ENCODE measurements at regions not wholly inside any gene's neighbourhood (a gene's known extent, or its start where the extent isn't known, plus 50 kb on each side); places are given as distances from the start of the nearest gene placed in this dataset.
"Not testable (repeated sequence)": the region's sequence is repeated elsewhere in the genome, so short reads cannot be mapped to it uniquely, and the experiment has no call there.

GRCh38 chr13:65323192-65323591 lies 1906.9 kb downstream of the PCDH9 start:
- H3K14ac ChIP-seq (replicated peaks; ENCODE audit: low read depth, low read length); in situ Hi-C loops (cut with MboI; ENCODE audit: low sequenced_read_pairs); H4K20me1 ChIP-seq (ENCODE audit: insufficient read depth, low read length); intact Hi-C loops (cut with micrococcal nuclease); H3K79me1 ChIP-seq (ENCODE audit: low read depth in 1 of 2, low read length in 2 of 2); H4K91ac ChIP-seq (ENCODE audit: insufficient read depth, low read depth, low read length); H2AFZ ChIP-seq (replicated peaks; ENCODE audit: low read length, poor library complexity); H2BK20ac ChIP-seq (ENCODE audit: low read depth, low read length); CTCF ChIA-PET; H3K4me2 ChIP-seq (ENCODE audit: low read depth, low read length); H3K18ac ChIP-seq (ENCODE audit: low read depth, low read length); H3K36me3 ChIP-seq (ENCODE audit: control insufficient read depth, insufficient read depth, low read length); H3K56ac ChIP-seq (ENCODE audit: extremely low read depth, insufficient read depth, low read length); BruUV-seq (replicated peaks); H3K4me1 ChIP-seq (ENCODE audit: control insufficient read depth, insufficient read depth, low read length); H3K27ac ChIP-seq (ENCODE audit: insufficient read depth, low read length); DNase-seq; H2BK120ac ChIP-seq (ENCODE audit: low read depth, low read length); H2AK5ac ChIP-seq (ENCODE audit: low read depth, low read length); H3K9me1 ChIP-seq (ENCODE audit: insufficient read depth, low read length); POLR2A ChIA-PET (ENCODE audit: unreplicated experiment); H3K4me3 ChIP-seq (ENCODE audit: insufficient read depth, low read depth, low read length); H3K4ac ChIP-seq (ENCODE audit: low read depth, low read length); H4K8ac ChIP-seq (ENCODE audit: low read depth in 2 of 2, low read length in 2 of 2); H3K9ac ChIP-seq (ENCODE audit: low read depth, low read length); H2BK15ac ChIP-seq (ENCODE audit: low read depth, low read length); H2AK9ac ChIP-seq (replicated peaks; ENCODE audit: low read depth, low read length, poor library complexity); H4K5ac ChIP-seq (ENCODE audit: low read depth, low read length); H3K23ac ChIP-seq (ENCODE audit: low read depth, low read length); dilution Hi-C loops (cut with HindIII; ENCODE audit: low sequenced_read_pairs, unreplicated experiment); ATAC-seq (ENCODE audit: low read depth); H3K27me3 ChIP-seq (ENCODE audit: control insufficient read depth, insufficient read depth, low read length); H3K9me3 ChIP-seq (ENCODE audit: control insufficient read depth, insufficient read depth, low read length); H2BK5ac ChIP-seq (ENCODE audit: low read depth, low read length, poor library complexity, severe bottlenecking): not testable (repeated sequence)
- WGBS, 2 experiments (ENCODE audit: extremely low coverage in 2 of 2, insufficient read length in 1 of 2) = no CpG with 5 or more reads among the region's 15 CpGs

GRCh38 chr13:65321423-65321822 lies 1908.7 kb downstream of the PCDH9 start:
- H2BK5ac ChIP-seq (ENCODE audit: low read depth, low read length, poor library complexity, severe bottlenecking); H3K4me3 ChIP-seq (ENCODE audit: insufficient read depth, low read depth, low read length); H3K9me1 ChIP-seq (ENCODE audit: insufficient read depth, low read length); H4K20me1 ChIP-seq (ENCODE audit: insufficient read depth, low read length); H3K36me3 ChIP-seq (ENCODE audit: control insufficient read depth, insufficient read depth, low read length); H3K14ac ChIP-seq (replicated peaks; ENCODE audit: low read depth, low read length); H3K27me3 ChIP-seq (ENCODE audit: control insufficient read depth, insufficient read depth, low read length); H3K9me3 ChIP-seq (ENCODE audit: control insufficient read depth, insufficient read depth, low read length); H3K9ac ChIP-seq (ENCODE audit: low read depth, low read length); H4K5ac ChIP-seq (ENCODE audit: low read depth, low read length); H4K8ac ChIP-seq (ENCODE audit: low read depth in 2 of 2, low read length in 2 of 2); H2AK9ac ChIP-seq (replicated peaks; ENCODE audit: low read depth, low read length, poor library complexity); intact Hi-C loops (cut with micrococcal nuclease); BruUV-seq (replicated peaks); H2AFZ ChIP-seq (replicated peaks; ENCODE audit: low read length, poor library complexity); H2BK20ac ChIP-seq (ENCODE audit: low read depth, low read length); H4K91ac ChIP-seq (ENCODE audit: insufficient read depth, low read depth, low read length); H3K79me1 ChIP-seq (ENCODE audit: low read depth in 1 of 2, low read length in 2 of 2); CTCF ChIA-PET; in situ Hi-C loops (cut with MboI; ENCODE audit: low sequenced_read_pairs); H2BK120ac ChIP-seq (ENCODE audit: low read depth, low read length); H2BK15ac ChIP-seq (ENCODE audit: low read depth, low read length); H3K18ac ChIP-seq (ENCODE audit: low read depth, low read length); H3K4me1 ChIP-seq (ENCODE audit: control insufficient read depth, insufficient read depth, low read length); H2AK5ac ChIP-seq (ENCODE audit: low read depth, low read length); H3K27ac ChIP-seq (ENCODE audit: insufficient read depth, low read length); POLR2A ChIA-PET (ENCODE audit: unreplicated experiment); ATAC-seq (ENCODE audit: low read depth); DNase-seq; dilution Hi-C loops (cut with HindIII; ENCODE audit: low sequenced_read_pairs, unreplicated experiment); H3K4me2 ChIP-seq (ENCODE audit: low read depth, low read length); H3K23ac ChIP-seq (ENCODE audit: low read depth, low read length); H3K56ac ChIP-seq (ENCODE audit: extremely low read depth, insufficient read depth, low read length); H3K4ac ChIP-seq (ENCODE audit: low read depth, low read length): not testable (repeated sequence)
- WGBS, 2 experiments (ENCODE audit: extremely low coverage in 2 of 2, insufficient read length in 1 of 2) = no CpG with 5 or more reads among the region's 2 CpGs
